WTC11 (cell line): ENCODE measurements at regions not wholly inside any gene's neighbourhood (a gene's known extent, or its start where the extent isn't known, plus 50 kb on each side); places are given as distances from the start of the nearest gene placed in this dataset.

Source experiments
- ATAC-seq: fragments of 200-7000 bp; cut with Tn5 transposase; 2 replicates; pipeline ENCODE4 v1.10.0; 2021; ENCODE audit warnings: mild to moderate bottlenecking, moderate library complexity
- CTCF ChIA-PET: fragments of 300-600 bp; sonication (Branson Sonifier 250); formaldehyde crosslinking; loops from one replicate; lab custom pipeline; 2021; ENCODE audit warnings: antibody characterized with exemption; lab: Charles Lee
- POLR2A ChIA-PET: fragments of 350-600 bp; sonication (Branson Sonifier 250); formaldehyde crosslinking; loops from one replicate; lab custom pipeline; 2021; ENCODE audit warnings: antibody characterized with exemption; lab: Charles Lee
- DNase-seq: peaks from one replicate; pipeline ENCODE4 v3.0.0; 2021; ENCODE audit warnings: low spot score
- H3K27ac Mint-ChIP-seq: 2 replicates; pipeline ENCODE4 v1.8.0; 2021; ENCODE audit warnings: mixed read lengths
- H3K27me3 Mint-ChIP-seq: 2 replicates; pipeline ENCODE4 v1.8.0; 2021; ENCODE audit warnings: low read depth, mild to moderate bottlenecking, moderate library complexity, mixed read lengths
- H3K36me3 Mint-ChIP-seq: 2 replicates; pipeline ENCODE4 v1.8.0; 2021; ENCODE audit warnings: mixed read lengths
- H3K4me1 Mint-ChIP-seq: 2 replicates; pipeline ENCODE4 v1.8.0; 2022; ENCODE audit warnings: mixed read lengths
- H3K4me3 Mint-ChIP-seq: 2 replicates; pipeline ENCODE4 v1.8.0; 2021; ENCODE audit warnings: mild to moderate bottlenecking, moderate library complexity, mixed read lengths
- H3K9me3 Mint-ChIP-seq: 2 replicates; pipeline ENCODE4 v1.8.0; 2021; ENCODE audit warnings: mixed read lengths
- HMGA2 ChIP-seq: fragments of 250-450 bp; sonication (Bioruptor Pico); IDR thresholded peaks from 2 replicates; pipeline ENCODE4 v1.4.0; 2021; ENCODE audit warnings: mild to moderate bottlenecking, moderate library complexity
- NFYB ChIP-seq: sonication (generic); formaldehyde crosslinking; conservative IDR thresholded peaks from 2 replicates; pipeline ENCODE4 v1.8.0; 2022; ENCODE audit warnings: low read depth, missing genetic modification reagents
- NR1H2 ChIP-seq: sonication (generic); formaldehyde crosslinking; IDR thresholded peaks from 2 replicates; pipeline ENCODE4 v1.9.0; 2021; ENCODE audit warnings: mild to moderate bottlenecking, moderate library complexity, missing genetic modification reagents
- SMAD3 ChIP-seq: sonication (generic); formaldehyde crosslinking; IDR thresholded peaks from 2 replicates; pipeline ENCODE4 v1.8.0; 2022; ENCODE audit warnings: missing genetic modification reagents, mild to moderate bottlenecking, borderline replicate concordance
- ZNF138 ChIP-seq: sonication (generic); formaldehyde crosslinking; conservative IDR thresholded peaks from 2 replicates; pipeline ENCODE4 v1.8.1; 2022; ENCODE audit warnings: mild to moderate bottlenecking, moderate library complexity, missing genetic modification reagents
- ZNF512 ChIP-seq: sonication (generic); formaldehyde crosslinking; IDR thresholded peaks from 2 replicates; pipeline ENCODE4 v1.8.1; 2022; ENCODE audit warnings: missing genetic modification reagents, borderline replicate concordance
- ZNF671 ChIP-seq: fragments of 250-450 bp; sonication (Bioruptor Pico); IDR thresholded peaks from 2 replicates; pipeline ENCODE4 v1.8.0; 2021; ENCODE audit warnings: mild to moderate bottlenecking
- TF ChIP-seq, protein P1 (sequence below): fragments of 250-450 bp; sonication (Bioruptor Pico); IDR thresholded peaks from 2 replicates; pipeline ENCODE4 v1.9.0; 2021; ENCODE audit warnings: mild to moderate bottlenecking
- TF ChIP-seq, protein P2 (sequence below): sonication (generic); formaldehyde crosslinking; IDR thresholded peaks from 2 replicates; pipeline ENCODE4 v1.8.0; 2023; ENCODE audit warnings: missing genetic modification reagents
- TF ChIP-seq, protein P3 (sequence below): sonication (generic); formaldehyde crosslinking; conservative IDR thresholded peaks from 2 replicates; pipeline ENCODE4 v1.8.1; 2023; ENCODE audit warnings: mild to moderate bottlenecking, low read depth, missing genetic modification reagents, moderate library complexity
- TF ChIP-seq, protein P4 (sequence below): fragments of 250-450 bp; sonication (Bioruptor Pico); IDR thresholded peaks from 2 replicates; pipeline ENCODE4 v1.9.0; 2021; ENCODE audit warnings: mild to moderate bottlenecking, borderline replicate concordance

DNA sequence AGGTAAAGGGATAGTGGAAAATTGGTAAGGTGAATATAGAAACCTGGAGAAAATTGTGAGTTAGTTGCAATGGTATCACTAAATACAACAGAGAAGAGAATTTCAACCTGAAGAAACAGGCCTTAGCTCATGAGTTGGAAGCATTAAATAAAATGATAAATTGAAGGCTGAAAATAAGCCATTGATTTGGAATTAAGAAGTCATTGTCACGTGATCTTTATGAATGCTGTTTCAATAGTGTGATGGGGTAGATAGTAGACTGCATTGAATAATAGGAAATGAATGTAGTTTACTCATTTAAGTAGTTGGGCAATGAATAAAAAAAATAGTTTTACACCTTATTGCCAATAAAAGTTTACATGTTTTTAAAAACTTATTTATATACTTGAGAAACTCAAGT is 88.5 kb upstream of the ADGRB3 start:
- no peak for ATAC-seq

DNA sequence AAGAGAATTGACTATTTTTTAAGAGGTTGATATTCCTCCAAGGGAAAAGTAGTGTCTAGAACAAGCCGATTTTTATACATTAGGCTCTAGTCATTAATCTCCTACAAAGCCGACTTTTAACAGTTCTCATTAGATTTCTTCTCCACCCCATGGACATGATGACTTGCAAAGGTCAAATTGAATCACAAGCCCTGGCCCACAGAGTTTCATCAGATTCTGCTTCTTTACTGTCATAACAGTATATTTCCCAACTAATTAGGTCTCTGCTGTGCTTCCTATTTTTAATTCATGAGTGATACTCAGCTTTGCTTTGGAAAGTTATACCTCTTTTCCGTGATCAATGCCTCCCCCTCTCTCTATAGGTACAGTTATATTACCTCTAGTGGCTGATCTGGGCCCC is 90.6 kb upstream of the ADGRB3 start:
- CTCF ChIA-PET, result no interaction called here
- POLR2A ChIA-PET, result no interaction called here

More for the DNA sequence above, 88.5 kb upstream of the ADGRB3 start:
- no peaks in the 10 kb centered on the region for H3K27me3 Mint-ChIP-seq
- H3K4me3 Mint-ChIP-seq, result no peak overlapping the region
- H3K27ac Mint-ChIP-seq, result no peak overlapping the region
- DNase-seq, result no peak
- peaks cover 17% of the 10 kb centered on the region for H3K36me3 Mint-ChIP-seq
- CTCF ChIA-PET, result no interaction called here
- TF ChIP-seq, protein P1, sequence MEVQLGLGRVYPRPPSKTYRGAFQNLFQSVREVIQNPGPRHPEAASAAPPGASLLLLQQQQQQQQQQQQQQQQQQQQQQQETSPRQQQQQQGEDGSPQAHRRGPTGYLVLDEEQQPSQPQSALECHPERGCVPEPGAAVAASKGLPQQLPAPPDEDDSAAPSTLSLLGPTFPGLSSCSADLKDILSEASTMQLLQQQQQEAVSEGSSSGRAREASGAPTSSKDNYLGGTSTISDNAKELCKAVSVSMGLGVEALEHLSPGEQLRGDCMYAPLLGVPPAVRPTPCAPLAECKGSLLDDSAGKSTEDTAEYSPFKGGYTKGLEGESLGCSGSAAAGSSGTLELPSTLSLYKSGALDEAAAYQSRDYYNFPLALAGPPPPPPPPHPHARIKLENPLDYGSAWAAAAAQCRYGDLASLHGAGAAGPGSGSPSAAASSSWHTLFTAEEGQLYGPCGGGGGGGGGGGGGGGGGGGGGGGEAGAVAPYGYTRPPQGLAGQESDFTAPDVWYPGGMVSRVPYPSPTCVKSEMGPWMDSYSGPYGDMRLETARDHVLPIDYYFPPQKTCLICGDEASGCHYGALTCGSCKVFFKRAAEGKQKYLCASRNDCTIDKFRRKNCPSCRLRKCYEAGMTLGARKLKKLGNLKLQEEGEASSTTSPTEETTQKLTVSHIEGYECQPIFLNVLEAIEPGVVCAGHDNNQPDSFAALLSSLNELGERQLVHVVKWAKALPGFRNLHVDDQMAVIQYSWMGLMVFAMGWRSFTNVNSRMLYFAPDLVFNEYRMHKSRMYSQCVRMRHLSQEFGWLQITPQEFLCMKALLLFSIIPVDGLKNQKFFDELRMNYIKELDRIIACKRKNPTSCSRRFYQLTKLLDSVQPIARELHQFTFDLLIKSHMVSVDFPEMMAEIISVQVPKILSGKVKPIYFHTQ (CRISPR knock-in tag), result no peak
- TF ChIP-seq HMGA2 (CRISPR knock-in tag) (no peak), NR1H2 (no peak), ZNF671 (CRISPR knock-in tag) (no peak), SMAD3 (CRISPR knock-in tag) (no peak)
- TF ChIP-seq, protein P2, sequence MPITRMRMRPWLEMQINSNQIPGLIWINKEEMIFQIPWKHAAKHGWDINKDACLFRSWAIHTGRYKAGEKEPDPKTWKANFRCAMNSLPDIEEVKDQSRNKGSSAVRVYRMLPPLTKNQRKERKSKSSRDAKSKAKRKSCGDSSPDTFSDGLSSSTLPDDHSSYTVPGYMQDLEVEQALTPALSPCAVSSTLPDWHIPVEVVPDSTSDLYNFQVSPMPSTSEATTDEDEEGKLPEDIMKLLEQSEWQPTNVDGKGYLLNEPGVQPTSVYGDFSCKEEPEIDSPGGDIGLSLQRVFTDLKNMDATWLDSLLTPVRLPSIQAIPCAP (CRISPR knock-in tag), result no peak
- TF ChIP-seq, protein P3, sequence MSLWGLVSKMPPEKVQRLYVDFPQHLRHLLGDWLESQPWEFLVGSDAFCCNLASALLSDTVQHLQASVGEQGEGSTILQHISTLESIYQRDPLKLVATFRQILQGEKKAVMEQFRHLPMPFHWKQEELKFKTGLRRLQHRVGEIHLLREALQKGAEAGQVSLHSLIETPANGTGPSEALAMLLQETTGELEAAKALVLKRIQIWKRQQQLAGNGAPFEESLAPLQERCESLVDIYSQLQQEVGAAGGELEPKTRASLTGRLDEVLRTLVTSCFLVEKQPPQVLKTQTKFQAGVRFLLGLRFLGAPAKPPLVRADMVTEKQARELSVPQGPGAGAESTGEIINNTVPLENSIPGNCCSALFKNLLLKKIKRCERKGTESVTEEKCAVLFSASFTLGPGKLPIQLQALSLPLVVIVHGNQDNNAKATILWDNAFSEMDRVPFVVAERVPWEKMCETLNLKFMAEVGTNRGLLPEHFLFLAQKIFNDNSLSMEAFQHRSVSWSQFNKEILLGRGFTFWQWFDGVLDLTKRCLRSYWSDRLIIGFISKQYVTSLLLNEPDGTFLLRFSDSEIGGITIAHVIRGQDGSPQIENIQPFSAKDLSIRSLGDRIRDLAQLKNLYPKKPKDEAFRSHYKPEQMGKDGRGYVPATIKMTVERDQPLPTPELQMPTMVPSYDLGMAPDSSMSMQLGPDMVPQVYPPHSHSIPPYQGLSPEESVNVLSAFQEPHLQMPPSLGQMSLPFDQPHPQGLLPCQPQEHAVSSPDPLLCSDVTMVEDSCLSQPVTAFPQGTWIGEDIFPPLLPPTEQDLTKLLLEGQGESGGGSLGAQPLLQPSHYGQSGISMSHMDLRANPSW (CRISPR knock-in tag), result no peak
- H3K4me1 Mint-ChIP-seq, result no peaks in the 10 kb centered on the region
- peaks cover 26% of the 10 kb centered on the region for H3K9me3 Mint-ChIP-seq
- POLR2A ChIA-PET, result no interaction called here

More for the DNA sequence above, 90.6 kb upstream of the ADGRB3 start:
- no peak for ATAC-seq
- H3K4me1 Mint-ChIP-seq, result no peaks in the 10 kb centered on the region
- H3K27me3 Mint-ChIP-seq, result no peaks in the 10 kb centered on the region
- DNase-seq, result no peak
- no peak overlapping the region for H3K4me3 Mint-ChIP-seq
- peaks cover 17% of the 10 kb centered on the region for H3K36me3 Mint-ChIP-seq
- H3K27ac Mint-ChIP-seq, result no peak overlapping the region
- peaks cover 26% of the 10 kb centered on the region for H3K9me3 Mint-ChIP-seq
- TF ChIP-seq ZNF138, result no peak
- no peak for TF ChIP-seq NFYB (CRISPR knock-in tag)
- TF ChIP-seq ZNF512 (CRISPR knock-in tag), result no peak
- TF ChIP-seq, protein P4, sequence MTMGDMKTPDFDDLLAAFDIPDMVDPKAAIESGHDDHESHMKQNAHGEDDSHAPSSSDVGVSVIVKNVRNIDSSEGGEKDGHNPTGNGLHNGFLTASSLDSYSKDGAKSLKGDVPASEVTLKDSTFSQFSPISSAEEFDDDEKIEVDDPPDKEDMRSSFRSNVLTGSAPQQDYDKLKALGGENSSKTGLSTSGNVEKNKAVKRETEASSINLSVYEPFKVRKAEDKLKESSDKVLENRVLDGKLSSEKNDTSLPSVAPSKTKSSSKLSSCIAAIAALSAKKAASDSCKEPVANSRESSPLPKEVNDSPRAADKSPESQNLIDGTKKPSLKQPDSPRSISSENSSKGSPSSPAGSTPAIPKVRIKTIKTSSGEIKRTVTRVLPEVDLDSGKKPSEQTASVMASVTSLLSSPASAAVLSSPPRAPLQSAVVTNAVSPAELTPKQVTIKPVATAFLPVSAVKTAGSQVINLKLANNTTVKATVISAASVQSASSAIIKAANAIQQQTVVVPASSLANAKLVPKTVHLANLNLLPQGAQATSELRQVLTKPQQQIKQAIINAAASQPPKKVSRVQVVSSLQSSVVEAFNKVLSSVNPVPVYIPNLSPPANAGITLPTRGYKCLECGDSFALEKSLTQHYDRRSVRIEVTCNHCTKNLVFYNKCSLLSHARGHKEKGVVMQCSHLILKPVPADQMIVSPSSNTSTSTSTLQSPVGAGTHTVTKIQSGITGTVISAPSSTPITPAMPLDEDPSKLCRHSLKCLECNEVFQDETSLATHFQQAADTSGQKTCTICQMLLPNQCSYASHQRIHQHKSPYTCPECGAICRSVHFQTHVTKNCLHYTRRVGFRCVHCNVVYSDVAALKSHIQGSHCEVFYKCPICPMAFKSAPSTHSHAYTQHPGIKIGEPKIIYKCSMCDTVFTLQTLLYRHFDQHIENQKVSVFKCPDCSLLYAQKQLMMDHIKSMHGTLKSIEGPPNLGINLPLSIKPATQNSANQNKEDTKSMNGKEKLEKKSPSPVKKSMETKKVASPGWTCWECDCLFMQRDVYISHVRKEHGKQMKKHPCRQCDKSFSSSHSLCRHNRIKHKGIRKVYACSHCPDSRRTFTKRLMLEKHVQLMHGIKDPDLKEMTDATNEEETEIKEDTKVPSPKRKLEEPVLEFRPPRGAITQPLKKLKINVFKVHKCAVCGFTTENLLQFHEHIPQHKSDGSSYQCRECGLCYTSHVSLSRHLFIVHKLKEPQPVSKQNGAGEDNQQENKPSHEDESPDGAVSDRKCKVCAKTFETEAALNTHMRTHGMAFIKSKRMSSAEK (CRISPR knock-in tag), result no peak
